GM12878 (cell line): ENCODE measurements at regions not wholly inside any gene's neighbourhood (a gene's known extent, or its start where the extent isn't known, plus 50 kb on each side); places are given as distances from the start of the nearest gene placed in this dataset.

Experiments used
- ATAC-seq: fragments of 200-7000 bp; cut with Tn5 transposase; 3 replicates; pipeline ENCODE4 v1.9.1; 2020; ENCODE audit warnings: mild to moderate bottlenecking, moderate library complexity
- BruUV-seq: library from RNA; stranded (reverse); fragments of 400-500 nt; replicated peaks from 2 replicates; lab custom pipeline; 2021; lab: Mats Ljungman, UMichigan
- CTCF ChIA-PET: fragments of 300-600 bp; sonication (Branson Sonifier 250); formaldehyde crosslinking; extraction: SDS; loops from one replicate; lab custom pipeline; 2021; ENCODE audit warnings: inconsistent platforms; lab: Yijun Ruan, JAX
- POLR2A ChIA-PET: fragments of 350-600 bp; formaldehyde crosslinking; extraction: SDS; loops from one replicate; lab custom pipeline; 2021; ENCODE audit warnings: inconsistent platforms; lab: Charles Lee
- RAD21 ChIA-PET: fragments of 300-600 bp; sonication (Branson Sonifier 250); formaldehyde crosslinking; loops from one replicate; lab custom pipeline; 2023; ENCODE audit warnings: antibody characterized with exemption; ENCODE audit not compliant: unreplicated experiment; lab: Charles Lee
- SMC1A ChIA-PET: fragments of 300-600 bp; sonication (Branson Sonifier 250); formaldehyde crosslinking; loops from one replicate; lab custom pipeline; 2023; ENCODE audit not compliant: unreplicated experiment, uncharacterized antibody; lab: Charles Lee
- DNase-seq: peaks from one replicate; pipeline ENCODE4 v3.0.0-alpha.2; 2011; ENCODE audit warnings: low read depth, low spot score
- FAIRE-seq: peaks from 3 replicates; lab custom pipeline; 2011; peaks lifted over from hg19 to GRCh38; lab: Jason Lieb, UNC
- H2AFZ ChIP-seq: 2 replicates; pipeline ENCODE4 v1.6.0; 2011; ENCODE audit warnings: low read depth, low read length, control low read depth; ENCODE audit not compliant: control insufficient read depth
- H3K27ac ChIP-seq: 2 replicates; pipeline ENCODE4 v1.5.1; 2011; ENCODE audit warnings: control low read depth; ENCODE audit not compliant: control insufficient read depth, insufficient read depth
- H3K27me3 ChIP-seq, 2 experiments: replicated peaks in 1 of 2; 2 replicates each; pipeline versions ENCODE4 v1.6.0 to v1.6.1; 2011; ENCODE audit warnings: low read length in 1 of 2; ENCODE audit not compliant: control insufficient read depth in 2 of 2, insufficient read depth in 2 of 2
- H3K36me3 ChIP-seq, 2 experiments: 2 replicates each; pipeline ENCODE4 v1.5.1; 2011; ENCODE audit warnings: low read length in 1 of 2; ENCODE audit not compliant: control insufficient read depth in 2 of 2, insufficient read depth in 2 of 2
- H3K4me1 ChIP-seq: 2 replicates; pipeline ENCODE4 v1.6.1; 2011; ENCODE audit warnings: mild to moderate bottlenecking, low read length, moderate library complexity, mixed read lengths; ENCODE audit not compliant: control insufficient read depth, insufficient read depth
- H3K4me2 ChIP-seq: 2 replicates; pipeline ENCODE4 v1.6.0; 2011; ENCODE audit warnings: control low read depth; ENCODE audit not compliant: control insufficient read depth, insufficient read depth
- H3K4me3 ChIP-seq: fragments of 200-600 bp; sonication (generic); 2 replicates; pipeline ENCODE4 v1.5.1; 2016
- H3K79me2 ChIP-seq: 2 replicates; pipeline ENCODE4 v1.6.0; 2011; ENCODE audit warnings: low read length; ENCODE audit not compliant: control insufficient read depth, insufficient read depth
- H3K9ac ChIP-seq: 2 replicates; pipeline ENCODE4 v1.8.0; 2011; ENCODE audit warnings: low read length, control low read depth, mixed read lengths; ENCODE audit not compliant: control insufficient read depth, insufficient read depth
- H3K9me3 ChIP-seq: replicated peaks from 3 replicates; pipeline ENCODE4 v1.5.1; 2011; ENCODE audit warnings: mild to moderate bottlenecking, low read length; ENCODE audit not compliant: control insufficient read depth, insufficient read depth
- H4K20me1 ChIP-seq: 2 replicates; pipeline ENCODE4 v1.6.0; 2011; ENCODE audit not compliant: control insufficient read depth, insufficient read depth
- ASH2L ChIP-seq: fragments of 300-600, 200-600 bp; sonication (generic); IDR thresholded peaks from 2 replicates; pipeline ENCODE4 v1.6.1; 2017; ENCODE audit warnings: low read depth, mild to moderate bottlenecking, borderline replicate concordance
- CEBPB ChIP-seq, 2 experiments: fragments of 150-350 bp in 1 of 2; IDR thresholded peaks; 2 replicates each; pipeline ENCODE4 v1.6.1; 2012 to 2014; ENCODE audit warnings: low read depth in 2 of 2, low read length in 2 of 2, borderline replicate concordance in 1 of 2, inconsistent platforms in 1 of 2
- EGR1 ChIP-seq, 2 experiments: IDR thresholded peaks; 1 replicate in 1 of 2; 2 replicates in 1 of 2; pipeline ENCODE4 v1.6.1; 2011 to 2012; ENCODE audit warnings: low read depth in 2 of 2, low read length in 2 of 2, borderline replicate concordance in 1 of 2, mild to moderate bottlenecking in 1 of 2, moderate library complexity in 1 of 2
- MEF2A ChIP-seq: IDR thresholded peaks from 2 replicates; pipeline ENCODE4 v1.6.1; 2011; ENCODE audit warnings: low read depth, mild to moderate bottlenecking, low read length, moderate library complexity; ENCODE audit not compliant: insufficient read depth
- MTA3 ChIP-seq: IDR thresholded peaks from 2 replicates; pipeline ENCODE4 v1.6.1; 2012; ENCODE audit warnings: low read length, inconsistent platforms, borderline replicate concordance
- NFYB ChIP-seq: IDR thresholded peaks from 2 replicates; pipeline ENCODE4 v1.6.1; 2011; ENCODE audit warnings: low read depth, mild to moderate bottlenecking, low read length, improper control_type of control experiment, moderate library complexity; ENCODE audit not compliant: insufficient read depth
- PAX5 ChIP-seq: IDR thresholded peaks from 2 replicates; pipeline ENCODE4 v1.6.1; 2011; ENCODE audit warnings: low read depth, low read length, borderline replicate concordance
- PBX3 ChIP-seq: IDR thresholded peaks from 2 replicates; pipeline ENCODE4 v1.6.1; 2011; ENCODE audit warnings: mild to moderate bottlenecking, low read depth, low read length, moderate library complexity; ENCODE audit not compliant: insufficient replicate concordance
- POLR2A ChIP-seq: IDR thresholded peaks from 2 replicates; pipeline ENCODE4 v1.6.1; 2011; ENCODE audit warnings: low read depth, mild to moderate bottlenecking, low read length
- SIN3A ChIP-seq: IDR thresholded peaks from 2 replicates; pipeline ENCODE4 v1.6.1; 2012; ENCODE audit warnings: low read depth, low read length, improper control_type of control experiment
- SMARCA5 ChIP-seq: fragments of 450-650 bp; IDR thresholded peaks from 2 replicates; pipeline ENCODE4 v1.6.1; 2017; ENCODE audit warnings: mild to moderate bottlenecking
- SREBF1 ChIP-seq: IDR thresholded peaks from 2 replicates; pipeline ENCODE4 v1.6.1; 2012; ENCODE audit warnings: mild to moderate bottlenecking, low read length
- SRF ChIP-seq, 2 experiments: IDR thresholded peaks; 2 replicates each; pipeline ENCODE4 v1.6.1; 2011; ENCODE audit warnings: low read depth in 2 of 2, low read length in 2 of 2, mild to moderate bottlenecking in 1 of 2, moderate library complexity in 1 of 2
- TAF1 ChIP-seq: IDR thresholded peaks from 2 replicates; pipeline ENCODE4 v1.6.1; 2011; ENCODE audit warnings: mild to moderate bottlenecking, low read depth, low read length, borderline replicate concordance
- USF1 ChIP-seq: IDR thresholded peaks from 2 replicates; pipeline ENCODE4 v1.6.1; 2011; ENCODE audit warnings: borderline replicate concordance, low read depth, mild to moderate bottlenecking, moderate library complexity, mixed read lengths, low read length; ENCODE audit not compliant: insufficient read depth; ENCODE audit errors: extremely low read length
- WGBS: methylation state at CpG from one replicate; pipeline ENCODE4 v1.1.6; 2016; ENCODE audit warnings: low lambda C conversion rate; ENCODE audit not compliant: insufficient replicate concordance, insufficient coverage; ENCODE audit errors: missing lambda C conversion rate; 5-methylcytosine and 5-hydroxymethylcytosine counted together
- in situ Hi-C: fragments of 300-500 bp; cut with MboI; formaldehyde crosslinking; loops from 9 replicates; pipeline ENCODE4 v1.14.3; 2018; ENCODE audit warnings: mixed read lengths
- intact Hi-C: fragments of 100-400 bp; cut with micrococcal nuclease; formaldehyde crosslinking; loops from one replicate; pipeline ENCODE4 v1.14.2; 2022; ENCODE audit not compliant: unreplicated experiment

GRCh38 chr21:17231124-17231523 lies 281.7 kb upstream of the CXADR start:
- no peaks in the 10 kb centered on the region for H3K4me1 ChIP-seq
- H3K79me2 ChIP-seq = no peaks in the 10 kb centered on the region
- no peak for FAIRE-seq
- no peaks in the 10 kb centered on the region for H3K36me3 ChIP-seq
- in situ Hi-C loops = no loop called here
- TF ChIP-seq SIN3A = no peak
- TF ChIP-seq MEF2A = no peak
- TF ChIP-seq CEBPB (IDR thresholded peaks at IDR 0.05; ENCODE audit: borderline replicate concordance in 1 of 2, low read depth in 2 of 2, low read length in 2 of 2) = no peak
- no peak for TF ChIP-seq SREBF1
- no peak for TF ChIP-seq TAF1
- no peak for TF ChIP-seq POLR2A
- TF ChIP-seq SMARCA5 = no peak
- TF ChIP-seq PBX3 = no peak
- TF ChIP-seq SRF (IDR thresholded peaks at IDR 0.05; ENCODE audit: low read depth in 2 of 2, low read length in 2 of 2) = no peak
- TF ChIP-seq PAX5 = no peak
- TF ChIP-seq ASH2L = no peak
- no peak for TF ChIP-seq MTA3
- no peak for TF ChIP-seq EGR1 (IDR thresholded peaks at IDR 0.05; ENCODE audit: borderline replicate concordance in 1 of 2, low read depth in 2 of 2, low read length in 2 of 2)
- no peak for TF ChIP-seq NFYB
- TF ChIP-seq USF1 = no peak
- TF ChIP-seq, all 136 proteins: peak for 0
- ChIA-PET RAD21 (no interaction called here), POLR2A (no interaction called here), CTCF (no interaction called here), SMC1A (no interaction called here)
- H3K9me3 ChIP-seq = no peaks in the 10 kb centered on the region
- H3K27ac ChIP-seq = no peak overlapping the region
- no peak overlapping the region for H2AFZ ChIP-seq
- no TSS peak for BruUV-seq
- intact Hi-C loops = no loop called here
- DNase-seq = no peak
- no peak overlapping the region for H3K9ac ChIP-seq
- WGBS = 42% methylated on average over 2 of the region's 2 CpGs
- H3K27me3 ChIP-seq = no peaks in the 10 kb centered on the region
- H3K4me2 ChIP-seq = no peak overlapping the region
- ATAC-seq = no peak
- H3K4me3 ChIP-seq = no peak overlapping the region
- H4K20me1 ChIP-seq = no peaks in the 10 kb centered on the region
